ENCODE measurements at regions not wholly inside any gene's neighbourhood (a gene's known extent, or its start where the extent isn't known, plus 50 kb on each side); places are given as distances from the start of the nearest gene placed in this dataset.

DNA sequence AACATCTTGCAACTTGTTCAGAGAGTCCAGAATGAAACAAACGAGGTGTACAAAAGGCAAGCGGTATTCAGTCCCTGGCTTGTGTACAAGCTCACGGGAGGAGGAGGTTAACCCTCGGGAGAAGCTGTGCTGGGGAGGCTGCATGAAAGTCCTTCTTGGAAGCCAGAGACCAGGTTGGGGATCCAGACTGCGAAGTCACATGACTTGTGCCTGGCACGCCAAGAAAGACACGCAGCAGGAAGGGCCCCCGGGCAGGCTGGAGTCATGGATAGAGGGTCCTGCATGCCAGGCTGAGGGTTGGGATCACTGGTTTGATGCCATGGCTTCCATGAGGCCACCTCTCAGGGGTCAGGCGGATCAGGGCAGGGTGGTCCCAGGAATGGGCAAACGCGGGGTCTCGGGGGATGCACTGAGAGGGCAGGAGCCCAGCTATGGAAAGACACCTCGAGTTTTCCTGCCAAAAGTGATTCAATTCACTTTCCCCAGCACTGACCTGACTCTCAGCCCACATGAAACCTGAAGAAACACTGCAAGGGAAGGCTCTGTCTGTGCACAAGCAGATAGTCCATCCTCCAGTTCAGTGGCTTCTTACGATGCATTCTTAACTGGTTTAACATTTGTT, 79.4 kb downstream of the DLL1 start:
- TF ChIP-seq, protein P1, sequence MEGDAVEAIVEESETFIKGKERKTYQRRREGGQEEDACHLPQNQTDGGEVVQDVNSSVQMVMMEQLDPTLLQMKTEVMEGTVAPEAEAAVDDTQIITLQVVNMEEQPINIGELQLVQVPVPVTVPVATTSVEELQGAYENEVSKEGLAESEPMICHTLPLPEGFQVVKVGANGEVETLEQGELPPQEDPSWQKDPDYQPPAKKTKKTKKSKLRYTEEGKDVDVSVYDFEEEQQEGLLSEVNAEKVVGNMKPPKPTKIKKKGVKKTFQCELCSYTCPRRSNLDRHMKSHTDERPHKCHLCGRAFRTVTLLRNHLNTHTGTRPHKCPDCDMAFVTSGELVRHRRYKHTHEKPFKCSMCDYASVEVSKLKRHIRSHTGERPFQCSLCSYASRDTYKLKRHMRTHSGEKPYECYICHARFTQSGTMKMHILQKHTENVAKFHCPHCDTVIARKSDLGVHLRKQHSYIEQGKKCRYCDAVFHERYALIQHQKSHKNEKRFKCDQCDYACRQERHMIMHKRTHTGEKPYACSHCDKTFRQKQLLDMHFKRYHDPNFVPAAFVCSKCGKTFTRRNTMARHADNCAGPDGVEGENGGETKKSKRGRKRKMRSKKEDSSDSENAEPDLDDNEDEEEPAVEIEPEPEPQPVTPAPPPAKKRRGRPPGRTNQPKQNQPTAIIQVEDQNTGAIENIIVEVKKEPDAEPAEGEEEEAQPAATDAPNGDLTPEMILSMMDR (IDR thresholded peaks at IDR 0.05) = no peak
- TF ChIP-seq POLR2A (IDR thresholded peaks at IDR 0.05) = no peak
